IPS-18a (cell line): ENCODE measurements at regions not wholly inside any gene's neighbourhood (a gene's known extent, or its start where the extent isn't known, plus 50 kb on each side); places are given as distances from the start of the nearest gene placed in this dataset.

ENCODE experiments used
- H3K27ac ChIP-seq: one replicate; pipeline ENCODE4 v1.5.1; 2013; ENCODE audit warnings: low read length
- H3K27me3 ChIP-seq: one replicate; pipeline ENCODE4 v1.6.1; 2013; ENCODE audit warnings: mild to moderate bottlenecking, low read length; ENCODE audit not compliant: control insufficient read depth, insufficient read depth
- H3K36me3 ChIP-seq: one replicate; pipeline ENCODE4 v1.6.1; 2013; ENCODE audit warnings: low read depth, low read length; ENCODE audit not compliant: control insufficient read depth
- H3K4me1 ChIP-seq: one replicate; pipeline ENCODE4 v1.6.1; 2013; ENCODE audit warnings: low read depth, low read length; ENCODE audit not compliant: control insufficient read depth
- H3K4me3 ChIP-seq: one replicate; pipeline ENCODE4 v1.5.1; 2013; ENCODE audit warnings: low read length
- H3K9ac ChIP-seq: one replicate; pipeline ENCODE4 v1.6.1; 2013; ENCODE audit warnings: mild to moderate bottlenecking, low read length, moderate library complexity
- H3K9me3 ChIP-seq: one replicate; pipeline ENCODE4 v1.6.1; 2013; ENCODE audit warnings: low read depth, low read length; ENCODE audit not compliant: control insufficient read depth

DNA sequence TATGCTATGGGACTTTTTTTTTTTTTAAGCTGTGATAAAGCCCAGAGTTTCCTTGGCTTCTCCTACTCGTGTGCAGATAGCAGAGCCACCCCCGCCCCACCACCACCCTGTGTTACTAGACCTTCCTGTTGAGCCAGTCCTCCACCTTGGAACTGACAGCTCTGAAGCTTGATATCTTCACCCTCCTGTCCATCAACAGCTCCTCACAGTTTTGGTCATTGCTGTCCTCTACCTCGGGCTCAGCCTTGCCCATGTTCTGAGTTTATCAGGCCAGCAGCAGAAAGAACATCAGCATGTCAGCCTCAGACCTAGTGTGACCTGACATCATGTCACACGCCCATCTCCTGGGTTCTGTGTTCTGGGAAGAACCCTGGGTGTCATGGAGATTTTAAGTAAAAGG lies 167.1 kb upstream of the RAI14 start:
- Histone ChIP-seq H3K27ac (no peak overlapping the region), H3K36me3 (no peaks in the 10 kb centered on the region), H3K27me3 (no peaks in the 10 kb centered on the region), H3K9ac (no peak overlapping the region), H3K4me1 (peaks cover 24% of the 10 kb centered on the region), H3K9me3 (no peaks in the 10 kb centered on the region), H3K4me3 (no peak overlapping the region)

DNA sequence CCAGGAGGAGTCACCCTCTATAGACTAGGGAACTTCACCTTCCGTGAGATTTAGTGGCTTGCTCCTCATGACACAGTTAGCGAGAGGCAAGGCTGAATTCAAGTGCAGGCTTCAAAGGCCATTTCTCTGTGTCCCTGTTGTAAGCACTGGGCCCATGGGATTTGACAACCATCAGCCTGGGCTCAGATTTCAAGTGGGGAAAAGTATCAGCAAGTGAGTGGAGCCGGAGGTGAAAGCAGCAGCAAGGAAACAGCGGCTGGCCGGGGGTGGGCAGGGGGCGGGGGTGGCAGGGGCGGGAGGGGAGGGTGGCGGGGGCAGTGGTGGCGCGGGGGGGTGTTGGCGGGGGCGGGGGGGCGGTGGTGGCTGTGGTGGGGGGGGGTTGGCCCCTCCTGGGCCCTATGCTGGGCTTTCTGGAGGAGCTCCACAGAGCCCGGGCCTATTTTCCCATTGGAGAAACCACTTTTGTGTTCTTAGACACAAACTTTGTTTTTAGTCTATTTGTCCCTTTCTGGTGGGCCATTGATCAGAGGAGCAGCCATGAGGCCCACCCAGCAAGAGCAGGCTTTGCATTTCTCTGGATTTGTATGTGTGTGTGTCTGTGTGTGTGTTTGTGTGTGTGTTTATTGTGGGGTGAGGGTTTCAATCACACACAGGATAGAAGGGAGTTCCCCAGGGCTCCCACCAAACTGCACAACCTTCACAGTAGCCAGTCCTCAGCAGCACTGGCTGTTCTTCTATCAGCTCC lies 165.4 kb upstream of the RAI14 start:
- Histone ChIP-seq H3K27me3 (no peaks in the 10 kb centered on the region), H3K9ac (no peak overlapping the region), H3K36me3 (no peaks in the 10 kb centered on the region), H3K4me1 (peaks cover 17% of the 10 kb centered on the region), H3K9me3 (no peaks in the 10 kb centered on the region), H3K27ac (no peak overlapping the region), H3K4me3 (no peak overlapping the region)

- Histone ChIP-seq H3K27me3 (no peaks in the 10 kb centered on the region), H3K4me3 (no peak overlapping the region), H3K9ac (no peak overlapping the region), H3K27ac (no peak overlapping the region), H3K36me3 (no peaks in the 10 kb centered on the region), H3K4me1 (peaks cover 14% of the 10 kb centered on the region), H3K9me3 (no peaks in the 10 kb centered on the region)
Measured at GRCh38 chr5:34491251-34491620, 164.9 kb upstream of the RAI14 start.

DNA sequence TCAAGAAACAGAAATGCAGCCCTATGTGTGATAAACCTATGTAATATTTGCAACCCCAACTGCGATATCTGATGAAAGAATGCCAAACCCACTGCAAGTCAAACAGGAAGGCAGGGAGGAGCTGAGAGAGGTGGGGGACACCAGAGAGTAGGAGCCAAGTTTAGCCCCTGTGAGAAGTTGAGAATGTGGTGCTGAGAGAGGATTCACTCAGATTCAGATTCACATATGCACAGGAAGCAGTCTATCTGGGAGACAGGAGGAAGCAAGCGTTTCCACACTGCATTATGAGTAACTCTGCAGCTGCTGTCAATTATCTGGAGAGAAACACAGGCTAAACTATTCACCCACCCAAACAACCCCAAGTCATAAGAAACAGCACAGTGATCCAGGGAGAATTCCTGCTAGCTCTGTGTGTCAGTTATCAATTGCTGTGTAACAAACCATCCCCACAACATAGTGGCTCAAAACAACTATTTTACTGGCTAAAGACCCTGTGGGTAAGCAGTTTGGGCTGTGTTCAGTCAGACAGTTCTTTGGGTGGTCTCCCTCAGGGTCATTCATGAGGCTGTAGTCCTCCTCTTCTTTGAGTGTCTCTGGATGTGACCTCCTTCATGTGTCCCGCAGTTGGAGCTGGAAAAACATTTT lies 161.9 kb upstream of the RAI14 start:
- H3K4me3 ChIP-seq: no peak overlapping the region
- H3K36me3 ChIP-seq: no peaks in the 10 kb centered on the region
- no peaks in the 10 kb centered on the region for H3K9me3 ChIP-seq
- H3K27ac ChIP-seq: no peak overlapping the region
- peaks cover 14% of the 10 kb centered on the region for H3K4me1 ChIP-seq
- no peaks in the 10 kb centered on the region for H3K27me3 ChIP-seq
- H3K9ac ChIP-seq: no peak overlapping the region

DNA sequence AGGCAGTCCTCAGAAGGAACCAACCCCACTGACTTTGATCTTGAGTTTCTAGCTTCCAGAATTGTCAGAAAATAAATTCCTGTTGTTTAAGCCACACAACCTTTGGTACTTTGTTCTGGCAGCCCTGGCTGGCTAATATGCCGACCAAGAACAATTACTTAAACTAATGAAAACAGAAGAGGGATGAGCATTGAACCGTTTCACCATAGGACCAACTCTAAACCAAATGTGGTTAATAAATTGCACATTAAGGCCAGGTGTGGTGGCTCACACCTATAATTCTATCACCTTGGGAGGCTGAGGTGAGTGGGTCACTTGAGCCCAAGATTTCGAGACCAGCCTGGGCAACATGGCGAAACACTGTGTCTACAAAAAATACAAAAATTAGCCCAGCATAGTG lies 160.9 kb upstream of the RAI14 start:
- H3K9ac ChIP-seq: no peak overlapping the region

DNA sequence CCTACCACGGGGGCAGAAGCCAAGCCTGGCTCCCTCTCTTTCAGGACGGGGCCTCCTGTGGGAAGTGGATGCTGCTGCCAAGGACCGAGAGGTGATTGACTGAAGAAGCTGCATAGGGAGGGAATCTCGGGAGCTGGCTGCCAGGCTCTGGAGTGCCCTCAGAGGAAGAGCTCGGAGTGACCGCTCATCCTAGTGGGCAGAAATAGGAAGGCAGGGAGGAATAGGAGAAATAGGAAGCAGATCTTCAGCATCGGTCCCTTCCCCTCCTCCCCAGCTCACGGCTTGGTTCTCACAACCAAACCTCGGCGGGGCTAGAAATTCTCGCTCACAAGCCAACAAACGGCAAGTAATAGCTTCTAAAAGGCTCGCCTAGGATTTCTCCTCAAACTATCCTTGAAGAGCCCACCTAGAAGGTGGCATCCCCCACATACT lies 159.9 kb upstream of the RAI14 start:
- Histone ChIP-seq H3K27me3 (no peaks in the 10 kb centered on the region), H3K9me3 (no peaks in the 10 kb centered on the region), H3K36me3 (no peaks in the 10 kb centered on the region), H3K4me1 (peaks cover 5% of the 10 kb centered on the region), H3K27ac (no peak overlapping the region), H3K4me3 (no peak overlapping the region), H3K9ac (no peak overlapping the region)

More for the DNA sequence above, 160.9 kb upstream of the RAI14 start:
- peaks cover 13% of the 10 kb centered on the region for H3K4me1 ChIP-seq
- no peaks in the 10 kb centered on the region for H3K36me3 ChIP-seq
- no peaks in the 10 kb centered on the region for H3K9me3 ChIP-seq
- H3K27ac ChIP-seq: no peak overlapping the region
- no peaks in the 10 kb centered on the region for H3K27me3 ChIP-seq
- no peak overlapping the region for H3K4me3 ChIP-seq

DNA sequence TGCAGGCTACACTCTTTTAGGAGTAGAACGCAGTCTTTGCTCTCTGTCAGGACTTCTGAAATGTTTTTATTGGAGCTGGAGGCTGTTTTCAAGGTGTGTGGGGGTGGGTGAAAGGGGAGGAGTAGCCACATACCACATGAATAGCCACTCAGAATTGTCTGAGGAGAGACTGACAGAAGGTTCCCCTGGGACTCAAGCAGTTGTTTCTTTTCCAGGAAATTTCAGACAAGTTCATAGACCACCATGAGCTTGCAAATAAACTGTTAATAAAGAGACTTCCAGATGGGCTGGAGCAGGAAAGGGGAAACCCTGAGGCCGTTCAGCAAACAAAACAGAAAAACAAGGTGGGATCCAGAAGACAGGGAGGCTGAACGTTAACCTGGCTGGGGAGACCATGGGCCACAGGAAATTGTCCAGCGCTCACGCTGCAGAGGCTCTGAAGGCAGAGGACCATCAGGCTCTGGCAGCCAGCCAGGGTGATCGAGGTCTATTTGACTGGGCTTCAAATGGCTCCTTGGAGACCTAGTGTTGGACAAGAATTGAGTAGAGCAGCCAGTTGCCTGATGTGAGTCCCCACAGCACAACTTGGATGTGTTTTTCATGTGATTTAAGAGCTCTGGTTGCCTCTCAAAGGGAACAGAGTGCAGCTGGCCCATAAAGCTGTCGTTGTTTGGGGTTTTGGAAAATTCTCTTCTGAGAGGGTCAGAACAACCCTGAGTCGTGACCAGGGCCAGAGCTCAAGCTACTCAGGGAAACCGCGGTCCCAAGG lies 159.2 kb upstream of the RAI14 start:
- no peak overlapping the region for H3K27ac ChIP-seq
- no peaks in the 10 kb centered on the region for H3K9me3 ChIP-seq
- H3K4me3 ChIP-seq: no peak overlapping the region
- H3K36me3 ChIP-seq: no peaks in the 10 kb centered on the region
- H3K27me3 ChIP-seq: no peaks in the 10 kb centered on the region
- no peaks in the 10 kb centered on the region for H3K4me1 ChIP-seq
- no peak overlapping the region for H3K9ac ChIP-seq

GRCh38 chr5:34497470-34497808 lies 158.7 kb upstream of the RAI14 start:
- H3K36me3 ChIP-seq: no peaks in the 10 kb centered on the region
- H3K9me3 ChIP-seq: no peaks in the 10 kb centered on the region
- H3K27me3 ChIP-seq: no peaks in the 10 kb centered on the region
- no peak overlapping the region for H3K4me3 ChIP-seq
- H3K27ac ChIP-seq: no peak overlapping the region
- no peaks in the 10 kb centered on the region for H3K4me1 ChIP-seq
- H3K9ac ChIP-seq: no peak overlapping the region

GRCh38 chr5:34498572-34498971 lies 157.6 kb upstream of the RAI14 start:
- H3K4me3 ChIP-seq: no peak overlapping the region
- H3K27ac ChIP-seq: no peak overlapping the region
- no peaks in the 10 kb centered on the region for H3K27me3 ChIP-seq
- H3K36me3 ChIP-seq: no peaks in the 10 kb centered on the region
- H3K9me3 ChIP-seq: no peaks in the 10 kb centered on the region
- H3K4me1 ChIP-seq: no peaks in the 10 kb centered on the region
- no peak overlapping the region for H3K9ac ChIP-seq

DNA sequence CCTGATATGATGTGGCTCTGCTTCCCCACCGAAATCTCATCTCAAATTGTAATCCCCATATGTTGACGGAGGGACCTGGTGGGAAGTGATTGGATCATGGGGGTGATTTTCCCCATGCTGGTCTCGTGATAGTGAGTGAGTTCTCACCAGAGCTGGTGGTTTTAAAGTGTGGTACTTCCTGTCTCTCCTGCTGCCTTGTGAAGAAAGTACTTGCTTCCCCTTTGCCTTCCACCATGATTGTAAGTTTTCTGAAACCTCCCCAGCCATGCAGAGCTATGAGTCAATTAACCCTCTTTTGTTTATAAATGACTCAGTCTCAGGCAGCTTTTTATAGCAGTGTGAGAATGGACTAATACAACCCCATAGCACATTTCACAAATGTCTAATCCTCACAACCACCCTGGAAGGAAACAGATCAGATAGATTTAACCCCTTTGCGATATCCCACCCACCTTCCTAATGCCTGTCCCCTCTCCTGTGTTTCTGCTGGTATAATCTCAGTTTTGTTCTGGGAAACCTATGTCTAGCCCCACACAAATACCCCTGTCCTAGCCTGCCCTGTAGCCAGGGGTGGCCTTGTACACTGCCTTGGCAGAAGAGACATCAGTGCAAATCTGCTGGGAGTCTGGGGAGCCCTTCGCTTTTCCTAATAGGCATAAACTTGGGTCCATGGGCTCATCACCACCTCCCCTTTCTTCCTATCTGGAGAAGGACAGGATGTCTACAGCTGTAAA lies 157.0 kb upstream of the RAI14 start:
- Histone ChIP-seq H3K27ac (no peak overlapping the region), H3K4me3 (no peak overlapping the region), H3K4me1 (no peaks in the 10 kb centered on the region), H3K36me3 (no peaks in the 10 kb centered on the region), H3K9me3 (no peaks in the 10 kb centered on the region), H3K9ac (no peak overlapping the region), H3K27me3 (no peaks in the 10 kb centered on the region)

- Histone ChIP-seq H3K4me1 (no peaks in the 10 kb centered on the region), H3K9ac (no peak overlapping the region), H3K27ac (no peak overlapping the region), H3K4me3 (no peak overlapping the region), H3K36me3 (no peaks in the 10 kb centered on the region), H3K9me3 (no peaks in the 10 kb centered on the region), H3K27me3 (no peaks in the 10 kb centered on the region)
Measured at GRCh38 chr5:34500236-34500847, 155.8 kb upstream of the RAI14 start.
